HEK293T (cell line): ENCODE measurements at regions not wholly inside any gene's neighbourhood (a gene's known extent, or its start where the extent isn't known, plus 50 kb on each side); places are given as distances from the start of the nearest gene placed in this dataset.
"Not testable (repeated sequence)": the region's sequence is repeated elsewhere in the genome, so short reads cannot be mapped to it uniquely, and the experiment has no call there.

Experiments used
- CTCF ChIA-PET: fragments of 350-600 bp; formaldehyde crosslinking; extraction: SDS; loops from one replicate; lab custom pipeline; 2021; ENCODE audit warnings: antibody characterized with exemption, inconsistent platforms; lab: Yijun Ruan, JAX
- POLR2A ChIA-PET: fragments of 350-600 bp; formaldehyde crosslinking; extraction: SDS; loops from one replicate; lab custom pipeline; 2020; ENCODE audit warnings: antibody characterized with exemption, inconsistent platforms; lab: Yijun Ruan, JAX
- DNase-seq: peaks from one replicate; pipeline ENCODE4 v3.0.0; 2012; ENCODE audit warnings: mixed read lengths; ENCODE audit errors: extremely low spot score
- ARNT ChIP-seq: fragments of 450-650 bp; IDR thresholded peaks from 2 replicates; pipeline ENCODE4 v1.6.1; 2017; ENCODE audit warnings: mild to moderate bottlenecking
- BHLHE40 ChIP-seq: fragments of 450-650 bp; IDR thresholded peaks from 2 replicates; pipeline ENCODE4 v1.6.1; 2016; ENCODE audit warnings: mild to moderate bottlenecking, moderate library complexity, borderline replicate concordance
- CTBP1 ChIP-seq: fragments of 450-650 bp; IDR thresholded peaks from 2 replicates; pipeline ENCODE4 v1.6.1; 2016; ENCODE audit warnings: borderline replicate concordance
- ELF4 ChIP-seq: fragments of 450-650 bp; IDR thresholded peaks from 2 replicates; pipeline ENCODE4 v1.6.1; 2017; ENCODE audit warnings: antibody characterized with exemption
- FOXA1 ChIP-seq: fragments of 450-650 bp; IDR thresholded peaks from 2 replicates; pipeline ENCODE4 v1.6.1; 2016; ENCODE audit warnings: mild to moderate bottlenecking
- FOXK2 ChIP-seq: fragments of 450-650 bp; IDR thresholded peaks from 2 replicates; pipeline ENCODE4 v1.6.1; 2016; ENCODE audit warnings: mild to moderate bottlenecking
- FOXM1 ChIP-seq: fragments of 450-650 bp; IDR thresholded peaks from 2 replicates; pipeline ENCODE4 v1.6.1; 2017; ENCODE audit warnings: mild to moderate bottlenecking, borderline replicate concordance
- HDGF ChIP-seq: fragments of 450-650 bp; IDR thresholded peaks from 2 replicates; pipeline ENCODE4 v1.6.1; 2017; ENCODE audit warnings: antibody characterized with exemption, borderline replicate concordance
- L3MBTL2 ChIP-seq: fragments of 450-650 bp; conservative IDR thresholded peaks from 2 replicates; pipeline ENCODE4 v1.6.1; 2016; ENCODE audit warnings: mild to moderate bottlenecking
- LEF1 ChIP-seq: fragments of 450-650 bp; IDR thresholded peaks from 2 replicates; pipeline ENCODE4 v1.6.1; 2017; ENCODE audit warnings: mild to moderate bottlenecking, borderline replicate concordance
- NFRKB ChIP-seq: fragments of 450-650 bp; IDR thresholded peaks from 2 replicates; pipeline ENCODE4 v1.6.1; 2016; ENCODE audit warnings: mild to moderate bottlenecking, moderate library complexity
- PKNOX1 ChIP-seq: fragments of 450-650 bp; IDR thresholded peaks from 2 replicates; pipeline ENCODE4 v1.6.1; 2016
- SP1 ChIP-seq: fragments of 450-650 bp; IDR thresholded peaks from 2 replicates; pipeline ENCODE4 v1.6.1; 2017
- SUZ12 ChIP-seq: fragments of 450-650 bp; IDR thresholded peaks from 2 replicates; pipeline ENCODE4 v1.6.1; 2016; ENCODE audit warnings: mild to moderate bottlenecking
- TARDBP ChIP-seq: fragments of 450-650 bp; IDR thresholded peaks from 2 replicates; pipeline ENCODE4 v1.6.1; 2016
- ZNF384 ChIP-seq: fragments of 450-650 bp; IDR thresholded peaks from 2 replicates; pipeline ENCODE4 v1.6.1; 2016

GRCh38 chr5:125452991-125453390 is 706.6 kb upstream of the ZNF608 start:
- no peak for TF ChIP-seq PKNOX1
- no peak for TF ChIP-seq FOXM1
- no peak for TF ChIP-seq ELF4
- no peak for TF ChIP-seq NFRKB
- TF ChIP-seq ZNF384: no peak
- TF ChIP-seq HDGF: no peak
- TF ChIP-seq CTBP1: no peak
- no peak for TF ChIP-seq ARNT
- TF ChIP-seq FOXK2: no peak
- TF ChIP-seq SP1: no peak
- no peak for TF ChIP-seq TARDBP
- TF ChIP-seq FOXA1: no peak
- TF ChIP-seq SUZ12: no peak
- TF ChIP-seq LEF1: no peak
- ChIA-PET POLR2A (no interaction called here), CTCF (no interaction called here)
- no peak for DNase-seq

- no peak for TF ChIP-seq ARNT
- TF ChIP-seq CTBP1: no peak
- TF ChIP-seq ZNF384: no peak
- TF ChIP-seq LEF1: no peak
- no peak for TF ChIP-seq SP1
- no peak for TF ChIP-seq TARDBP
- no peak for TF ChIP-seq BHLHE40
- no peak for TF ChIP-seq ELF4
- TF ChIP-seq FOXA1: no peak
- TF ChIP-seq SUZ12: no peak
- TF ChIP-seq PKNOX1: no peak
- no peak for TF ChIP-seq FOXK2
- no peak for TF ChIP-seq FOXM1
- TF ChIP-seq L3MBTL2: no peak
- TF ChIP-seq HDGF: no peak
- no peak for TF ChIP-seq NFRKB
- DNase-seq: no peak
- ChIA-PET CTCF (no interaction called here), POLR2A (no interaction called here)
Observed at GRCh38 chr5:125455041-125455440, 708.6 kb upstream of the ZNF608 start.

GRCh38 chr5:125456005-125456404 is 709.6 kb upstream of the ZNF608 start:
- CTCF ChIA-PET, DNase-seq, POLR2A ChIA-PET: not testable (repeated sequence)

- POLR2A ChIA-PET: no interaction called here
- no peak for DNase-seq
- no peak for TF ChIP-seq TARDBP
- TF ChIP-seq FOXA1: no peak
- TF ChIP-seq NFRKB: no peak
- TF ChIP-seq FOXK2: no peak
- no peak for TF ChIP-seq ARNT
- TF ChIP-seq ZNF384: no peak
- no peak for TF ChIP-seq ELF4
- TF ChIP-seq BHLHE40: no peak
- TF ChIP-seq HDGF: no peak
- TF ChIP-seq L3MBTL2: no peak
- TF ChIP-seq PKNOX1: no peak
- TF ChIP-seq CTBP1: no peak
- no peak for TF ChIP-seq FOXM1
- no peak for TF ChIP-seq SUZ12
- TF ChIP-seq SP1: no peak
- no peak for TF ChIP-seq LEF1
- CTCF ChIA-PET: no interaction called here
Observed at GRCh38 chr5:125457617-125458016, 711.2 kb upstream of the ZNF608 start.

GRCh38 chr5:125458949-125459348 is 712.5 kb upstream of the ZNF608 start:
- DNase-seq, CTCF ChIA-PET, POLR2A ChIA-PET: not testable (repeated sequence)

- DNase-seq: peak; percentile 16
- ChIA-PET CTCF (no interaction called here), POLR2A (no interaction called here)
- TF ChIP-seq FOXA1 (no peak), ARNT (no peak), PKNOX1 (peak; percentile 85), SUZ12 (no peak), NFRKB (no peak)
Observed at GRCh38 chr5:125461641-125462072, 715.2 kb upstream of the ZNF608 start.

- DNase-seq: no peak
- ChIA-PET POLR2A (no interaction called here), CTCF (no interaction called here)
Observed at GRCh38 chr5:125463466-125464092, 717.1 kb upstream of the ZNF608 start.

More at GRCh38 chr5:125463466-125464092, 717.1 kb upstream of the ZNF608 start:
- TF ChIP-seq LEF1 (no peak), ARNT (no peak), BHLHE40 (no peak), HDGF (no peak), PKNOX1 (no peak), SP1 (no peak), ZNF384 (no peak), SUZ12 (no peak), TARDBP (no peak), NFRKB (no peak), FOXK2 (no peak), L3MBTL2 (no peak), ELF4 (no peak), CTBP1 (no peak), FOXM1 (no peak), FOXA1 (no peak)
